OCI-LY1 (cell line): ENCODE measurements at regions not wholly inside any gene's neighbourhood (a gene's known extent, or its start where the extent isn't known, plus 50 kb on each side); places are given as distances from the start of the nearest gene placed in this dataset.

Source experiments
- H2AFZ ChIP-seq: fragments of 200-600 bp; sonication (generic), shearing (Covaris generic); 2 replicates; pipeline ENCODE4 v1.6.0; 2014; ENCODE audit warnings: antibody characterized with exemption, mild to moderate bottlenecking, low read length
- H3F3A ChIP-seq: fragments of 200-600 bp; sonication (generic), shearing (Covaris generic); 2 replicates; pipeline ENCODE4 v1.6.0; 2014; ENCODE audit warnings: mild to moderate bottlenecking, antibody characterized with exemption, low read length, moderate library complexity; ENCODE audit not compliant: insufficient read depth
- H3K27ac ChIP-seq: fragments of 200-600 bp; sonication (generic); 2 replicates; pipeline ENCODE4 v1.5.1; 2014; ENCODE audit warnings: low read length, mixed run types, mild to moderate bottlenecking, low read depth; ENCODE audit not compliant: poor library complexity, severe bottlenecking
- H3K27me3 ChIP-seq: fragments of 200-600 bp; sonication (generic); 2 replicates; pipeline ENCODE4 v1.6.0; 2014; ENCODE audit warnings: antibody characterized with exemption, mild to moderate bottlenecking, low read length, moderate library complexity; ENCODE audit not compliant: insufficient read depth
- H3K36me3 ChIP-seq: fragments of 200-600 bp; sonication (generic); 2 replicates; pipeline ENCODE4 v1.6.1; 2014; ENCODE audit warnings: mild to moderate bottlenecking, antibody characterized with exemption, low read length, moderate library complexity, mixed read lengths; ENCODE audit not compliant: insufficient read depth
- H3K4me1 ChIP-seq: fragments of 200-600 bp; sonication (generic); 2 replicates; pipeline ENCODE4 v1.5.1; 2014; ENCODE audit warnings: mild to moderate bottlenecking, low read length, moderate library complexity; ENCODE audit not compliant: insufficient read depth, severe bottlenecking
- H3K4me2 ChIP-seq: fragments of 200-600 bp; sonication (generic), shearing (Covaris generic); 2 replicates; pipeline ENCODE4 v1.6.1; 2014; ENCODE audit warnings: low read length
- H3K4me3 ChIP-seq: fragments of 200-600 bp; sonication (generic); 2 replicates; pipeline ENCODE4 v1.5.1; 2014; ENCODE audit warnings: low read length, low read depth, mild to moderate bottlenecking, mixed read lengths; ENCODE audit not compliant: poor library complexity, severe bottlenecking
- H3K79me2 ChIP-seq: fragments of 200-600 bp; shearing (Covaris generic); 2 replicates; pipeline ENCODE4 v1.6.1; 2016; ENCODE audit warnings: mixed run types, low read length, mixed read lengths; ENCODE audit not compliant: insufficient read depth
- H3K9ac ChIP-seq: fragments of 200-600 bp; sonication (generic), shearing (Covaris generic); 2 replicates; pipeline ENCODE4 v1.6.1; 2014; ENCODE audit warnings: mild to moderate bottlenecking, low read length, mixed read lengths
- H3K9me2 ChIP-seq: fragments of 200-600 bp; sonication (generic), shearing (Covaris generic); 2 replicates; pipeline ENCODE4 v1.6.1; 2014; ENCODE audit warnings: low read depth, mild to moderate bottlenecking, low read length, mixed read lengths
- H3K9me3 ChIP-seq: fragments of 200-600 bp; shearing (Covaris generic); 2 replicates; pipeline ENCODE4 v1.6.1; 2014; ENCODE audit warnings: low read length, mixed read lengths
- H4K20me1 ChIP-seq: fragments of 200-600 bp; sonication (generic), shearing (Covaris generic); 2 replicates; pipeline ENCODE4 v1.6.0; 2016; ENCODE audit warnings: mild to moderate bottlenecking, low read length; ENCODE audit not compliant: insufficient read depth
- CTCF ChIP-seq: fragments of 200-600 bp; sonication (generic), shearing (Covaris generic); IDR thresholded peaks from 2 replicates; pipeline ENCODE4 v1.5.1; 2017; ENCODE audit warnings: mild to moderate bottlenecking, antibody characterized with exemption, low read length, moderate library complexity, mixed read lengths
- EZH2 ChIP-seq: fragments of 200-600 bp; sonication (generic), shearing (Covaris generic); IDR thresholded peaks from 2 replicates; pipeline ENCODE4 v1.8.0; 2017; ENCODE audit warnings: borderline replicate concordance, mixed run types, mild to moderate bottlenecking, antibody characterized with exemption, low read length, moderate library complexity, mixed read lengths

DNA sequence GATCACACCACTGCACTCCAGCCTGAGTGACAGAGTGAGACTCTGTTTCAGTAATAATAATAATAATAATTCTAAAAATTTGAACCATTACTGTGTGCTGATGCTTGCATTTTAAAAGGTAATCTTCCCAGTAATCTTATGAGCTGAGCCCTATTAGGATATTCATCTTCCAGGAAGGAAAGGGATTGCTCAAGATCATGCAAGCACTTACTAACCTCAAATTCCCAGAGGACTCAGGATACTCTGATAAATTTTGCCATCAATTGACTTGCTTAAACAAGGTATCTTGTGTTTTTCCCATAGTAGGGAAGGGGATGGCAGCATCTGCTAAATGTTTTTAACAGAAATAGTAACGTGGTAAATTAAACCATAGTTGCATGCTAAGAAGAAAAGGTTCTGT lies 176.4 kb upstream of the MRPS30 start:
- TF ChIP-seq CTCF (no peak), EZH2 (no peak)
- no peak overlapping the region for H3K27ac ChIP-seq
- H3K27me3 ChIP-seq = no peaks in the 10 kb centered on the region
- H3F3A ChIP-seq = no peaks in the 10 kb centered on the region
- no peak overlapping the region for H3K4me2 ChIP-seq
- no peak overlapping the region for H2AFZ ChIP-seq
- no peaks in the 10 kb centered on the region for H3K9me3 ChIP-seq
- H4K20me1 ChIP-seq = no peaks in the 10 kb centered on the region
- no peaks in the 10 kb centered on the region for H3K4me1 ChIP-seq
- no peak overlapping the region for H3K4me3 ChIP-seq
- H3K36me3 ChIP-seq = no peaks in the 10 kb centered on the region
- no peak overlapping the region for H3K9ac ChIP-seq
- no peaks in the 10 kb centered on the region for H3K9me2 ChIP-seq
- H3K79me2 ChIP-seq = no peaks in the 10 kb centered on the region

- no peak for TF ChIP-seq CTCF
- TF ChIP-seq EZH2 = no peak
- H3K9me3 ChIP-seq = no peaks in the 10 kb centered on the region
Measured at GRCh38 chr5:44626846-44627245, 181.9 kb upstream of the MRPS30 start.

DNA sequence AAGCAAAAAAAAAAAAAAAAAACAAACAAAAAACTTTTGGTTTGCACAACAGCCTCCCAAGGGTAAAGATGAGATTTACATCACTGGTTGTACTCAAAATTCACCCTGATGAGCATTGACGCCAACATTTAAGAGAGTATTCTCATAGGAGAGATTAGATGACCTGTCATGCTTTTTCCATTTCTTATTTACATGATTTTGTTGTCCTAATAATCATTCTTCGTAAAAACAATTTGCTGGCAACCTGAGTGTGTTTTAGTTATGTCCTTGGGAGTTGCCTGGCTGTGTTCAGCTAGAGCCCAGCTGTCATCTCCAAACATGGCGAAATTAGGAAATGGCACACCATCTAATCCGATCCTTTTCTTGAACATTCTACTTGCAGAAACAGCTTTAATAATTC lies 186.4 kb upstream of the MRPS30 start:
- no peak overlapping the region for H3K4me3 ChIP-seq
- no peaks in the 10 kb centered on the region for H3F3A ChIP-seq
- TF ChIP-seq EZH2 (no peak), CTCF (no peak)
- no peaks in the 10 kb centered on the region for H4K20me1 ChIP-seq
- H3K4me1 ChIP-seq = no peaks in the 10 kb centered on the region
- no peaks in the 10 kb centered on the region for H3K27me3 ChIP-seq
- H3K36me3 ChIP-seq = no peaks in the 10 kb centered on the region
- H2AFZ ChIP-seq = no peak overlapping the region; the same call in 1 of the 2 replicates
- no peaks in the 10 kb centered on the region for H3K9me3 ChIP-seq
- no peak overlapping the region for H3K27ac ChIP-seq
- H3K9me2 ChIP-seq = no peaks in the 10 kb centered on the region
- no peak overlapping the region for H3K4me2 ChIP-seq
- no peak overlapping the region for H3K9ac ChIP-seq
- no peaks in the 10 kb centered on the region for H3K79me2 ChIP-seq

More at GRCh38 chr5:44626846-44627245, 181.9 kb upstream of the MRPS30 start:
- Histone ChIP-seq H3K4me3 (no peak overlapping the region), H3K4me2 (no peak overlapping the region), H3F3A (no peaks in the 10 kb centered on the region), H3K4me1 (no peaks in the 10 kb centered on the region), H3K36me3 (no peaks in the 10 kb centered on the region), H3K27ac (no peak overlapping the region), H4K20me1 (no peaks in the 10 kb centered on the region), H3K27me3 (no peaks in the 10 kb centered on the region), H2AFZ (no peak overlapping the region), H3K79me2 (no peaks in the 10 kb centered on the region), H3K9me2 (no peaks in the 10 kb centered on the region), H3K9ac (no peak overlapping the region)
